Right atrium auricular region (tissue), 2 donors: ENCODE measurements at regions not wholly inside any gene's neighbourhood (a gene's known extent, or its start where the extent isn't known, plus 50 kb on each side); places are given as distances from the start of the nearest gene placed in this dataset.
A peak's percentile ranks its signal among the peaks of the same experiment; 100 is the strongest.
"Not testable (repeated sequence)": the region's sequence is repeated elsewhere in the genome, so short reads cannot be mapped to it uniquely, and the experiment has no call there.

Experiments
- DNase-seq: peaks from one replicate; pipeline ENCODE4 v3.0.0-alpha.2; 2019; ENCODE audit warnings: low spot score
- H3K27ac ChIP-seq, 2 donors: fragments of 200-600 bp; sonication (generic); 1 replicate in 1 of 2; 2 replicates in 1 of 2; pipeline ENCODE4 v1.5.1; 2016 to 2019
- H3K27me3 ChIP-seq, 2 donors: fragments of 200-600 bp; sonication (generic); one replicate each; pipeline versions ENCODE4 v1.5.1 to v1.6.0; 2017 to 2019
- H3K36me3 ChIP-seq: fragments of 200-600 bp; sonication (generic); one replicate; pipeline ENCODE4 v1.5.1; 2016
- H3K4me1 ChIP-seq, 2 donors: fragments of 200-600 bp; sonication (generic); one replicate each; pipeline versions ENCODE4 v1.5.1 to v1.6.0; 2017 to 2019
- H3K4me3 ChIP-seq, 2 donors: fragments of 200-600 bp; sonication (generic); 1 replicate in 1 of 2; 2 replicates in 1 of 2; pipeline ENCODE4 v1.5.1; 2017 to 2019; ENCODE audit warnings: mild to moderate bottlenecking in 1 of 2, moderate library complexity in 1 of 2
- H3K9me3 ChIP-seq, 2 donors: fragments of 200-600 bp; sonication (generic); one replicate each; pipeline ENCODE4 v1.5.1; 2019
- CTCF ChIP-seq, 2 donors: fragments of 200-600 bp; sonication (generic); IDR thresholded peaks; one replicate each; pipeline ENCODE4 v1.5.1; 2019; ENCODE audit warnings: antibody characterized with exemption in 2 of 2

- Histone ChIP-seq H3K36me3 (no peaks in the 10 kb centered on the region), H3K9me3 (no peaks in the 10 kb centered on the region), H3K27ac (no peak overlapping the region), H3K4me1 (peaks cover 0 to 5% of the 10 kb centered on the region in 2 donors), H3K27me3 (no peaks in the 10 kb centered on the region), H3K4me3 (no peak overlapping the region)
- no peak for TF ChIP-seq CTCF (IDR thresholded peaks at IDR 0.05)
- no peak for DNase-seq
Measured at GRCh38 chr4:177246641-177247584, 62.8 kb upstream of the NEIL3 start.

- Histone ChIP-seq H3K36me3 (no peaks in the 10 kb centered on the region), H3K4me1 (peaks cover 0 to 5% of the 10 kb centered on the region in 2 donors), H3K27me3 (no peaks in the 10 kb centered on the region), H3K4me3 (no peak overlapping the region), H3K27ac (no peak overlapping the region), H3K9me3 (no peaks in the 10 kb centered on the region)
- DNase-seq, result peak; percentile 72
- TF ChIP-seq CTCF (IDR thresholded peaks at IDR 0.05), result peak; percentile 79 to 93
Measured at GRCh38 chr4:177250056-177250696, 59.5 kb upstream of the NEIL3 start.

- no peaks in the 10 kb centered on the region for H3K36me3 ChIP-seq
- H3K27ac ChIP-seq, result no peak overlapping the region
- no peak for DNase-seq
- H3K4me3 ChIP-seq, result no peak overlapping the region
- H3K4me1 ChIP-seq, result peaks cover 0 to 5% of the 10 kb centered on the region in 2 donors
- H3K27me3 ChIP-seq, result no peaks in the 10 kb centered on the region
- no peak for TF ChIP-seq CTCF (IDR thresholded peaks at IDR 0.05)
- no peaks in the 10 kb centered on the region for H3K9me3 ChIP-seq
Measured at GRCh38 chr4:177251237-177251636, 58.4 kb upstream of the NEIL3 start.

GRCh38 chr4:177255359-177255758, 54.3 kb upstream of the NEIL3 start:
- Histone ChIP-seq H3K27me3 (no peaks in the 10 kb centered on the region), H3K9me3 (no peaks in the 10 kb centered on the region), H3K4me3 (no peak overlapping the region), H3K4me1 (no peaks in the 10 kb centered on the region), H3K27ac (no peak overlapping the region), H3K36me3 (no peaks in the 10 kb centered on the region)
- TF ChIP-seq CTCF (IDR thresholded peaks at IDR 0.05), result no peak
- no peak for DNase-seq

- Histone ChIP-seq H3K36me3 (no peaks in the 10 kb centered on the region), H3K27me3 (no peaks in the 10 kb centered on the region), H3K27ac (no peak overlapping the region), H3K4me3 (no peak overlapping the region), H3K9me3 (no peaks in the 10 kb centered on the region), H3K4me1 (no peaks in the 10 kb centered on the region)
- no peak for DNase-seq
- TF ChIP-seq CTCF (IDR thresholded peaks at IDR 0.05), result no peak
Measured at GRCh38 chr4:177256950-177257349, 52.7 kb upstream of the NEIL3 start.

- H3K27me3 ChIP-seq, H3K4me1 ChIP-seq, H3K27ac ChIP-seq, H3K36me3 ChIP-seq, H3K4me3 ChIP-seq, H3K9me3 ChIP-seq, DNase-seq: not testable (repeated sequence)
Measured at GRCh38 chr4:177259466-177259865, 50.2 kb upstream of the NEIL3 start.
